Keratinocyte (primary cell): ENCODE measurements at regions not wholly inside any gene's neighbourhood (a gene's known extent, or its start where the extent isn't known, plus 50 kb on each side); places are given as distances from the start of the nearest gene placed in this dataset.

Experiments used
- DNase-seq: peaks from one replicate; pipeline ENCODE4 v3.0.0-alpha.2; 2011; ENCODE audit warnings: low read depth, missing footprints, low spot score
- FAIRE-seq: peaks from 2 replicates; lab custom pipeline; 2011; peaks lifted over from hg19 to GRCh38; lab: Jason Lieb, UNC
- H2AFZ ChIP-seq: 2 replicates; pipeline ENCODE4 v1.6.0; 2012; ENCODE audit warnings: low read length, control low read depth, inconsistent platforms; ENCODE audit not compliant: control insufficient read depth
- H3K27ac ChIP-seq: 2 replicates; pipeline ENCODE4 v1.5.1; 2011; ENCODE audit warnings: low read length; ENCODE audit not compliant: control insufficient read depth, insufficient read depth
- H3K27me3 ChIP-seq: 3 replicates; pipeline ENCODE4 v1.6.0; 2011; ENCODE audit warnings: low read length; ENCODE audit not compliant: control insufficient read depth, insufficient read depth; ENCODE audit errors: extremely low read depth
- H3K36me3 ChIP-seq, 2 experiments: 2 replicates in 1 of 2; 3 replicates in 1 of 2; pipeline ENCODE4 v1.5.1; 2011; ENCODE audit warnings: low read length in 2 of 2, mild to moderate bottlenecking in 1 of 2; ENCODE audit not compliant: control insufficient read depth in 2 of 2, insufficient read depth in 2 of 2; ENCODE audit errors: extremely low read depth in 1 of 2
- H3K4me1 ChIP-seq: 3 replicates; pipeline ENCODE4 v1.5.1; 2011; ENCODE audit warnings: low read length; ENCODE audit not compliant: control insufficient read depth, insufficient read depth; ENCODE audit errors: extremely low read depth
- H3K4me2 ChIP-seq: 3 replicates; pipeline ENCODE4 v1.6.0; 2011; ENCODE audit warnings: low read depth, low read length; ENCODE audit not compliant: control insufficient read depth, insufficient read depth; ENCODE audit errors: extremely low read depth
- H3K4me3 ChIP-seq, 3 experiments: fragments of 200-600 bp in 1 of 3; sonication (generic) in 1 of 3; 2 replicates in 2 of 3; 3 replicates in 1 of 3; pipeline ENCODE4 v1.5.1; 2011 to 2016; ENCODE audit warnings: low read length in 3 of 3, mild to moderate bottlenecking in 3 of 3, control low read depth in 2 of 3, inconsistent platforms in 1 of 3, low read depth in 1 of 3, mixed read lengths in 1 of 3, mixed run types in 1 of 3, moderate library complexity in 1 of 3; ENCODE audit not compliant: control insufficient read depth in 2 of 3, insufficient read depth in 2 of 3; ENCODE audit errors: extremely low read depth in 1 of 3
- H3K79me2 ChIP-seq: 2 replicates; pipeline ENCODE4 v1.6.0; 2012; ENCODE audit warnings: low read length; ENCODE audit not compliant: control insufficient read depth, insufficient read depth
- H3K9ac ChIP-seq: 3 replicates; pipeline ENCODE4 v1.6.0; 2011; ENCODE audit warnings: low read length; ENCODE audit not compliant: control insufficient read depth, insufficient read depth; ENCODE audit errors: extremely low read depth
- H3K9me1 ChIP-seq: 3 replicates; pipeline ENCODE4 v1.6.0; 2011; ENCODE audit warnings: low read length; ENCODE audit not compliant: control insufficient read depth, insufficient read depth; ENCODE audit errors: extremely low read depth
- H3K9me3 ChIP-seq: 2 replicates; pipeline ENCODE4 v1.5.1; 2012; ENCODE audit warnings: low read depth, low read length; ENCODE audit not compliant: control insufficient read depth
- H4K20me1 ChIP-seq: 3 replicates; pipeline ENCODE4 v1.6.0; 2011; ENCODE audit warnings: low read length; ENCODE audit not compliant: control insufficient read depth, insufficient read depth; ENCODE audit errors: extremely low read depth
- CTCF ChIP-seq, 3 experiments: IDR thresholded peaks in 1 of 3; conservative IDR thresholded peaks in 1 of 3; optimal IDR thresholded peaks in 1 of 3; 2 replicates in 2 of 3; 3 replicates in 1 of 3; pipeline versions ENCODE3 to v1.5.1; 2011; ENCODE audit warnings: low read length in 3 of 3, mild to moderate bottlenecking in 3 of 3, moderate library complexity in 2 of 3, control low read depth in 1 of 3, inconsistent platforms in 1 of 3; ENCODE audit not compliant: insufficient read depth in 2 of 3; ENCODE audit errors: extremely low read depth in 1 of 3
- EZH2 ChIP-seq: IDR thresholded peaks from one replicate; pipeline ENCODE4 v1.6.1; 2012; ENCODE audit warnings: inconsistent platforms, mild to moderate bottlenecking, low read length, moderate library complexity
- dilution Hi-C: fragments of 300-500 bp; cut with MboI; formaldehyde crosslinking; loops from one replicate; pipeline ENCODE4 v1.7.0; 2020; ENCODE audit warnings: low sequenced_read_pairs; ENCODE audit not compliant: extremely low pct_ligation_motif_present

DNA sequence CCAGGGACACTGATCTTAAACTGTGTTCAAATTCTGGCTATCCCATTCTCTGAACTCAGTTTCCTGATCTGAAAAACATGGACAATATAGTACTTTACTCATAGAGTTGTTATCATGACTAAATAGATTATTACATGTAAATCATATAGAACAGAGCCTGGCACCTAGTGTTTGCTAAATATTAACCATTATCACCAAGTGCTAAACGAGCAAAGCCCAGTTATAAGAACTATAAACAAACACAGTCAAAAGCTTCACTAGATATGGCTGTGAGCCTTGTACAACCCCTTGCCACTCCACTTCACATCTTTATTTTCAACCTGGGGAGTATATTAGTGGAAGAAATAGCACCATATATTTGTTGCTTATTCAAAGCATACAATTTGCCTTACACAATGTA is 338.9 kb upstream of the CADM1 start:
- no peak overlapping the region for H3K4me2 ChIP-seq
- H2AFZ ChIP-seq = no peak overlapping the region
- dilution Hi-C loops = no loop called here
- no peaks in the 10 kb centered on the region for H3K4me1 ChIP-seq
- DNase-seq = no peak
- FAIRE-seq = no peak
- H3K9me3 ChIP-seq = no peaks in the 10 kb centered on the region
- no peak overlapping the region for H3K9ac ChIP-seq
- H3K27ac ChIP-seq = no peak overlapping the region
- no peaks in the 10 kb centered on the region for H3K36me3 ChIP-seq
- TF ChIP-seq EZH2 (no peak), CTCF (optimal IDR thresholded peaks at IDR 0.05 in 1 of 3, IDR thresholded peaks at IDR 0.05 in 1 of 3, conservative IDR thresholded peaks at IDR 0.05 in 1 of 3; ENCODE audit: extremely low read depth in 1 of 3, insufficient read depth in 2 of 3, low read length in 3 of 3) (no peak)
- no peak overlapping the region for H3K4me3 ChIP-seq
- no peaks in the 10 kb centered on the region for H3K9me1 ChIP-seq
- H3K79me2 ChIP-seq = no peaks in the 10 kb centered on the region
- no peaks in the 10 kb centered on the region for H3K27me3 ChIP-seq
- H4K20me1 ChIP-seq = no peaks in the 10 kb centered on the region

GRCh38 chr11:115820026-115820425 is 315.8 kb upstream of the CADM1 start:
- Histone ChIP-seq H2AFZ (no peak overlapping the region), H3K4me1 (no peaks in the 10 kb centered on the region), H3K4me3 (no peak overlapping the region), H3K79me2 (no peaks in the 10 kb centered on the region), H3K27ac (no peak overlapping the region), H3K9me1 (no peaks in the 10 kb centered on the region), H4K20me1 (no peaks in the 10 kb centered on the region), H3K9me3 (no peaks in the 10 kb centered on the region), H3K36me3 (no peaks in the 10 kb centered on the region), H3K4me2 (no peak overlapping the region), H3K27me3 (no peaks in the 10 kb centered on the region), H3K9ac (no peak overlapping the region)
- TF ChIP-seq EZH2 (no peak), CTCF (optimal IDR thresholded peaks at IDR 0.05 in 1 of 3, IDR thresholded peaks at IDR 0.05 in 1 of 3, conservative IDR thresholded peaks at IDR 0.05 in 1 of 3; ENCODE audit: extremely low read depth in 1 of 3, insufficient read depth in 2 of 3, low read length in 3 of 3) (no peak)
- dilution Hi-C loops = no loop called here
- DNase-seq (no peak), FAIRE-seq (no peak)
